ENCODE measurements at regions not wholly inside any gene's neighbourhood (a gene's known extent, or its start where the extent isn't known, plus 50 kb on each side); places are given as distances from the start of the nearest gene placed in this dataset.

DNA sequence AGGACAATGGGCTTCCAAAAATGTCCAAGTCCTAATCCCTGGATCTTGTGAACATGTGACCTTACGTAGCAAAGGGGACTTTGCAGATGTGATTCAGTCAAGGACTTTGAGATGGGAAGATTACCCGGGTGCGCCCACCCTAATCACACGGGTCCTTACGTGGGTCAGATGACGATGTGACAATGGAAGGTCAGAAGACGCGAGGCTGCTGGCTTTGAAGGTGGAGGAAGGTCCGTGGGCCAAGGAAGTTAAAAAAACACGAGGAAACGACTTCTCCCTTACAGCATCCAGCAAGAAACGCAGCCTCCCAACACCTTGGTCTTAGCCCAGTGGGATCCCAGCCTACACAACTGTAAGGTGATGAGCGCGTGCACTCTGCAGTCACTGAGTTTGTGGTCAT lies 860.1 kb downstream of the TBC1D22A start:
- TF ChIP-seq, protein P1, sequence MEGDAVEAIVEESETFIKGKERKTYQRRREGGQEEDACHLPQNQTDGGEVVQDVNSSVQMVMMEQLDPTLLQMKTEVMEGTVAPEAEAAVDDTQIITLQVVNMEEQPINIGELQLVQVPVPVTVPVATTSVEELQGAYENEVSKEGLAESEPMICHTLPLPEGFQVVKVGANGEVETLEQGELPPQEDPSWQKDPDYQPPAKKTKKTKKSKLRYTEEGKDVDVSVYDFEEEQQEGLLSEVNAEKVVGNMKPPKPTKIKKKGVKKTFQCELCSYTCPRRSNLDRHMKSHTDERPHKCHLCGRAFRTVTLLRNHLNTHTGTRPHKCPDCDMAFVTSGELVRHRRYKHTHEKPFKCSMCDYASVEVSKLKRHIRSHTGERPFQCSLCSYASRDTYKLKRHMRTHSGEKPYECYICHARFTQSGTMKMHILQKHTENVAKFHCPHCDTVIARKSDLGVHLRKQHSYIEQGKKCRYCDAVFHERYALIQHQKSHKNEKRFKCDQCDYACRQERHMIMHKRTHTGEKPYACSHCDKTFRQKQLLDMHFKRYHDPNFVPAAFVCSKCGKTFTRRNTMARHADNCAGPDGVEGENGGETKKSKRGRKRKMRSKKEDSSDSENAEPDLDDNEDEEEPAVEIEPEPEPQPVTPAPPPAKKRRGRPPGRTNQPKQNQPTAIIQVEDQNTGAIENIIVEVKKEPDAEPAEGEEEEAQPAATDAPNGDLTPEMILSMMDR (IDR thresholded peaks at IDR 0.05; ENCODE audit: low read depth, low read length, poor library complexity, severe bottlenecking): no peak
- TF ChIP-seq EZH2phosphoT487 (IDR thresholded peaks at IDR 0.05; ENCODE audit: borderline replicate concordance, low read length): no peak
